Astrocyte (in vitro differentiated cells and primary cell): ENCODE measurements at regions not wholly inside any gene's neighbourhood (a gene's known extent, or its start where the extent isn't known, plus 50 kb on each side); places are given as distances from the start of the nearest gene placed in this dataset.

Source experiments
- EZH2 ChIP-seq: IDR thresholded peaks from 2 replicates; pipeline ENCODE4 v1.6.1; 2012; ENCODE audit warnings: mild to moderate bottlenecking, low read length, inconsistent platforms; ENCODE audit not compliant: insufficient read depth
- TF ChIP-seq, protein P1 (sequence below): IDR thresholded peaks from 2 replicates; pipeline ENCODE4 v1.5.1; 2011; ENCODE audit warnings: low read depth, mild to moderate bottlenecking, inconsistent platforms, low read length, moderate library complexity; ENCODE audit not compliant: insufficient read depth

DNA sequence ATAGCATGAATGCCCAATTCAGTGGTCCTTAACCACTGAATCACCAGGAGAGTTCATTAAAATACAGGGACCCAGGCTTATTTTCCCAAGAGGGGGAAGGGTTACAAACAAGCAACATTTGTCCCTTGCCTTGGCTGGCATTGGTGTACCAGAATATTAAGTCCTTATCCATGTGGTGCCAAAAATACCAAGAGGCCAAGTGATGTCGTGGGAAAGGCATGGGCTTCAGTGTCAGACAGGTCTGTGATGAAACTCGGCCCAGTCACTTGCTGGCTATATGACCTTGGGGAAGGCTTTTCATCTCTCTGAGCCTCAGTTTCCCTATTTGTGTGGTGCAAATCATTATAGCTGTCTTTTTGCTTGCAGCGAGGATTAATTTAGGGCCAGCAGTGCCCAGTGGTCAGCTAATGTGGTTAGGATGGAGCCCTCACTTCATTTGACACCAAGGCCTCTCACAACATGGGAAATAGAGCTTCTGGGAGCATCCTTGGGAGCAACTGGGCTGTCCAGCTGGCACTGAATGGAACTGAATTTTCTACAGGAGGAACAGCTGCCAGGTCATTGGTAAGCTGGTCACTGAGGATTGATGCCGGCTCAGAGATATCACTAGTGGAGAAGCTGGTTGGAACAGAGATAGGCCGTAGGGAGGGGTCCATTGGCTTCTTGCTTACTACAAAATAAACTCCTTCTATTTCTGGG lies 77.2 kb upstream of the PPP2R5A start:
- TF ChIP-seq EZH2: no peak
- TF ChIP-seq, protein P1, sequence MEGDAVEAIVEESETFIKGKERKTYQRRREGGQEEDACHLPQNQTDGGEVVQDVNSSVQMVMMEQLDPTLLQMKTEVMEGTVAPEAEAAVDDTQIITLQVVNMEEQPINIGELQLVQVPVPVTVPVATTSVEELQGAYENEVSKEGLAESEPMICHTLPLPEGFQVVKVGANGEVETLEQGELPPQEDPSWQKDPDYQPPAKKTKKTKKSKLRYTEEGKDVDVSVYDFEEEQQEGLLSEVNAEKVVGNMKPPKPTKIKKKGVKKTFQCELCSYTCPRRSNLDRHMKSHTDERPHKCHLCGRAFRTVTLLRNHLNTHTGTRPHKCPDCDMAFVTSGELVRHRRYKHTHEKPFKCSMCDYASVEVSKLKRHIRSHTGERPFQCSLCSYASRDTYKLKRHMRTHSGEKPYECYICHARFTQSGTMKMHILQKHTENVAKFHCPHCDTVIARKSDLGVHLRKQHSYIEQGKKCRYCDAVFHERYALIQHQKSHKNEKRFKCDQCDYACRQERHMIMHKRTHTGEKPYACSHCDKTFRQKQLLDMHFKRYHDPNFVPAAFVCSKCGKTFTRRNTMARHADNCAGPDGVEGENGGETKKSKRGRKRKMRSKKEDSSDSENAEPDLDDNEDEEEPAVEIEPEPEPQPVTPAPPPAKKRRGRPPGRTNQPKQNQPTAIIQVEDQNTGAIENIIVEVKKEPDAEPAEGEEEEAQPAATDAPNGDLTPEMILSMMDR: no peak
